ENCODE measurements at regions not wholly inside any gene's neighbourhood (a gene's known extent, or its start where the extent isn't known, plus 50 kb on each side); places are given as distances from the start of the nearest gene placed in this dataset.
"Not testable (repeated sequence)": the region's sequence is repeated elsewhere in the genome, so short reads cannot be mapped to it uniquely, and the experiment has no call there.

DNA sequence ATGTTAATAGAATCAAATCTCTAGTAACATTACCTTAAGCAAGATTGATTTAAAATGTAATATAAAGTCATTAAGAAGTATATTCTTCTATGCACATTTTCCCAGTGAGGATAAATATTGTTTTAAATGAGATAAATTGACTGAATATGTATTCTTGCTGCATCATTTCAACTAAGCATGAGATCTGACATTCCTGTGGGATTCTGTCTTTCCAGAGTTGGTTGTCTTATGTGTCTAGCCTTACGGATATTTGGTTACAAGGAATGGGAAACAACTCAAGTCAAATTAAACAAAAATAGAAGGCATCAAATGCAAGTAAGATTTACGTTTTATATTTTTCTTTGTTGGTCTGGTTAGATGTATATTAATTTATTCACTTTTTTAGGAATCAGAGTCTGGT lies 287.5 kb downstream of the PTGER3 start:
- DNase-seq = no peak

DNA sequence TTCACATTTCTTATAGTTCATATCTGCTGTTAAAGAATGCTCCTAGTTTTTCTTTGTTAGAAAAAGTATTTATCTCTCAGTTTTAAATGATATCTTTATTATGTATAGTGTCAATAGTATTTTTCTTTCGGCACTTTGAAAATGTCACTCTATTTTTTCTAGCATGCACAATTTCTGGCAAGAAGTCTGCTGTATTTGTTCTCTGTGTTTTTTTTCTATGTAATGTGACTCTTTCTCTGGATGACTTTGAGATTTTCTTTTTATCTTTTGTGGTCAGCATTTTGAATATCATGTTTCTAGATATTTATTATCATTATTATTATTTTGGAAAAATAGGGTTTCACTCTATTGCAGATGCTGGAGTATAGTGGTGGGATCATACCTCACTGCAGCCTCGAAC lies 285.2 kb downstream of the PTGER3 start:
- DNase-seq = no peak

DNA sequence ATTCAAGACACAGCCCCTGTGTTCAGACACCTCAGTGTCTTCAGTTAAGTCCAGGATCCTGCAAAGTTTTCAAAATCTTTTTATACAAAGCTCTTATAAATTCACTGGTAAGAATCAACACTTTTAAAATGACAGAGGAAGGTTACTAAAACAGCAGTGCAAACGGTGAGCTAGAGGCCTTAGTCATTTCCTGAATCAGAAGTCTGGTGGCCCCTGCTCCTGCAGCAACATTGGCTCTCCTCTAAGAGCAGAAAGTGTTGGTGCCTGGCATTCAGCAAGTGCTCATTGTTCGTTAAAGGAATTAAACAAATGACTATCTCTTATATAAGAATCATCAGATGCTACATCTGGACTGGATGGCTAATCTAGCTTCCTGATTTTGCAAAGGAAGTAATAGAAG lies 282.9 kb downstream of the PTGER3 start:
- DNase-seq = no peak

DNA sequence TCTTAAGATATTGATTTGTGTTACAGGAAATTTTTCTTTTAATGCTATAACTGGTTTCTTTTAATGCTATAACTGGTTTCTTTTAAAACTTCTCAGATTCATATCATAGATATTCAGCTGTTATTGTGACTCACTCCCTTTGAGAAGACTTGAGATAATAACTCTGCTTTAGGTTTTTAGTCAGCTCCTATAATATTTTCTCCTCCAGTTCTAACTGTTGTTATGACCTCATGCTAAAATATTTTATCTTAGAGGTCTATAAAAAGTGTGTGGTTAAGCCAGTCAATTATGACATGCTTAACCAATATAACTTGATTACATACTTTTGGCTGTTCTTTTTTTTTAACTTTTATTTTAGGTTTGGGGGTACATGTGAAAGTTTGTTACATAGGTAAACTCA lies 280.2 kb downstream of the PTGER3 start:
- DNase-seq = no peak

DNA sequence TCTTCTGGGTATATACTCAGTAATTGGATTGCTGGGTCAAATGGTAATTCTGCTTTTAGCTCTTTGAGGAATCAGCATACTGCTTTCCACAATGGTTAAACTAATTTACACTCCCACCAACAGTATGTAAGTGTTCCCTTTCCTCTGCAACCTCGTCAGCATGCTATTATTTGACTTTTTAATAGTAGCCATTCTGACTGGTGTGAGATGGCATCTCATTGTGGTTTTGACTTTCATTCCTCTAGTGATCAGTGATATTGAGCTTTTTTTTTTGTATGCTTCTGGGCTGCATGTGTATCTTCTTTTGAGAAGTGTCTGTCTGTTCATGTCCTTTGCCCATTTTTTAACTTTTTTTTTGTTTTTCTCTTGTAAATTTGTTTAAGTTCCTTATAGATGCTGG lies 279.4 kb downstream of the PTGER3 start:
- no peak for DNase-seq

DNA sequence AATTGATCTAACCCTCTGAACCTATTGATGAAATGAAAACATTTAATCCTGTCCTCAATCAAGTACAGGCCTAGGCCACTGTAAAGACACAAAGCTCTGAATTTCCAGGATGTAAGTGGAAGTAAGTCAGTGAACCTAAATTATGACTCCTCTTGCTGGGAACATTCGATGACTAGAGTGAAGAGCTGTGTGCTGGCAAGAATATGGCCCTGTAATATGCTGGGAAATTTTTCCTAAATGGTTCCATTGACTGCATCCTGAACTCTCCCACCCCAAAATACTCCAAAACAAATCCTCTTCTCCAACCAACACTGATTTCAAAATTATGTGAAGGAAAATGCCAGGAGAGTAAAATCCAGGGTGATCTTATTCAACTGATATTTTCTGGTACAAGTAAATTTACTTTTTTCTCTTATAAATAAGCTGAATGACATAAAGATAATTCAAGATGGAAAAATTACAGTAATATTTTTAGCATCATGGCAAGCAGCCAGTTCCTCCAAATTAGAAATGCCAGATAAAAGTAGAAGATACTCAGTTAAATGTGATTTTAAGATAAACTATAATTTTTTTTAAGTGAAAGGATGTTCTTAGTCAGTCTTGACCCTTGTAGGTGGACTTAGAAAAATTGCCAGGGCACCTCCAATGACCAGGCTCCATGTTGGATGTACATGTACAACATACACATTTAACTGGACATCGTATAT lies 269.4 kb downstream of the PTGER3 start:
- no peak for DNase-seq

DNA sequence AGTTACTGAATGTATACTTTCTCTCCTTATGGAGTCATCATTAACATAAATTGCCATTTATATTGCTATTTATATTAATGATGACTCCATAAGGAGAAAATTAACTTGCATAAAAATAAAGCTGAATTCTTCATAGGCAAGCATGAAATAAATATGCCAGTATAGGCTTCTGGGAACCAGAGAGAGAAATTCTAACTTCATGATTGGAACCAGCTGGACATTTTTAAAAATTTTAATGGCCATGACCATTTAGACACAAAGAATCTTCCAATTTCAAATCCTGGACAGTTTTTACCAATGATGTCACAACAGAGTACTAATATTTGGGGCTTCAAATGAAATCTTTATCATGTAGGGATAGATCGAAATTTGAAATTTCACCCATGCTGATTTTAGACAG lies 268.7 kb downstream of the PTGER3 start:
- no peak for DNase-seq

DNA sequence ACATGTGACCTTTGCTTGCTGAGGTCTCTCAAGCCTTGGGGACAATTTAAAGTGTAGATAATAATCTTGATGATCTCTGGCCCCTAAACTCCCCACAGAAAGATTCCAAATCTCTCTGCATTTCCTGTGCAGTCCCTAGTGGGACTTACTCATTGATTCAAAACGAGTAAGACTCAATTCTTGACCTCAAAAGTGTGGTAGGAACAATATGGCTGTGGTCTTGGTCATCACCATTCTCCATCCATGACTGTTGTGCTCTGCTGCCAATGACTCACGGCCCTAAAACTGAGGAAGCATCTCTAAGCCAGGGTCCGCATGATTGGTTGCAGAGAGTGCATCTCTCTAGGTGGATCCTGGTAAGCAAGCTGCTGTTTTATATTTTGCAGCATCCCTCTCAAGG lies 268.0 kb downstream of the PTGER3 start:
- DNase-seq = no peak

DNA sequence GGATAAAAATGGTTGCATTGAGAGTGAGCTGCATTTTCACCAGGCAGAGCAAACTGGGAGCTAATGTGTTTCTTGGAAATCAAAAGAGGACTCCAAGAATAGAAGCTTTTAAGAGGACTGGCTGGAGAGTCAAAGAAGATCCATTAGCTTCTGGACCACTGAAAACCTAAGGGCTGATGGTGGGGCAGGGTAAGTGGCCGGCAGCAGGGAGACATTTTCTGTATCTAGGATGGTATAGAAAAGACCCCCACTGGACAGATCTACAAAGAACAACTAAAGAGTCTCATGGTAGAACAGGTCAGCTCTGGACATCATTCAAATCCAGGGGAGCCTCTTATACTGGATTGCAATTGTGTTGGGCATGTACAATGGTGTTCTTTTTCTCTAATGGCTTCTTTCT lies 262.3 kb downstream of the PTGER3 start:
- DNase-seq = no peak

DNA sequence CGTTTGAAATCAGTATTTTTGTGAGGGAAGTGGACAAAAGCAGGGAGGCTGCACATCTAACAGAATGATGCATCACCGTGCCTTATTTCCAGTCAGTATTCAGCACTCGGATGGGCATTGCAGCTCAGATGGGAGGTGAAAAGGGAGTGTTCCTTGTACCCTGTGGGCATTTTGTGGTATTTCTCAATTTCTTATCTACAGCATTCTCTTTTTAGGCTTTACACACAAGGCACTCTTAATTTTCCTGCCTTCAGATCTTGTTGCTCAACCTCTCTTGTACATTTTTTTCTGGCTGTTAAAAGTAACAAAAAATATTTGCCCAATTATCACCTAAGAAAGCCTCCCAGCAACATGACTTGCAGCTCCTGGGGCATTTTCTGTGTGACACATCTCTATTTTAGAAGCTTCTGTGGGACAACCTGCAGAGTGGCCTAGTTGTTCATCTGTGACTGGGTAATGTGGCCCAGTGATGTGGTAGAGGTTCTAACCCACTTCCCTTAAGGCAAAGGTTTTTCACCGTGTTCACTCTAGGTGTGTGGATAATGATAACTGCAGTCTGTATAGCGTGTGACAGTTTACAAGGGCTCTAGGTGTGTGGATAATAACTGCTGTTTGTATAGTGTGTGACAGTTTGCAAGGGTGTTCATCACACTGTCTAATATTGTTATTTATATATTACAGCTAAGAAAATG lies 257.2 kb downstream of the PTGER3 start:
- no peak for DNase-seq

DNA sequence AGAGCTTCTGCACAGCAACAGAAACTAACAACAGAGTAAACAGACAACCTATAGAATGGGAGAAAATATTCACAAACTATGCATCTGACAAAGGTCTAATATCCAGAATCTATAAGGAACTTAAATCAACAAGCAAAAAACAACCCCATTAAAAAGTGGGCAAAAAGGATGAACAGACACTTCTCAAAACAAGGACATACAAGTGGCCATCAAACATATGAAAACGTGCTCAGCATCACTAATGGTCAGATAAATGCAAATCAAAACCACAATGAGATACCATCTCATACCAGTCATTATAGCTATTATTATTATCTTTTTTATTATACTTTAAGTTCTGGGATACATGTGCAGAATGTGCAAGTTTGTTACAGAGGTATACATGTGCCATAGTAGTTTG lies 252.6 kb downstream of the PTGER3 start:
- not testable (repeated sequence) for DNase-seq

DNA sequence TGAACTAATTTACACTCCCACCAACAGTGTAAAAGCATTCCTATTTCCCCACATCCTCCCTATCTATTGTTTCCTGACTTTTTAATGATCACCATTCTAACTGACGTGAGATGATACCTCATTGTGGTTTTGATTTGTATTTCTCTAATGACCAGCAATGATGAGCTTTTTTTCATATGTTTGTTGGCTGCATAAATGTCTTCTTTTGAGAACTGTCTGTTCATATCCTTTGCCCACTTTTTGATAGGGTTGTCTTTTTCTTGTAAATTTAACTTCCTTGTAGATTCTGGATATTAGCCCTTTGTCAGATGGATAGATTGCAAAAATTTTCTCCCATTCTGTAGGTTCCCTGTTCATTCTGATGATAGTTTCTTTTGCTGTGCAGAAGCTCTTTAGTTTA lies 251.3 kb downstream of the PTGER3 start:
- not testable (repeated sequence) for DNase-seq

DNA sequence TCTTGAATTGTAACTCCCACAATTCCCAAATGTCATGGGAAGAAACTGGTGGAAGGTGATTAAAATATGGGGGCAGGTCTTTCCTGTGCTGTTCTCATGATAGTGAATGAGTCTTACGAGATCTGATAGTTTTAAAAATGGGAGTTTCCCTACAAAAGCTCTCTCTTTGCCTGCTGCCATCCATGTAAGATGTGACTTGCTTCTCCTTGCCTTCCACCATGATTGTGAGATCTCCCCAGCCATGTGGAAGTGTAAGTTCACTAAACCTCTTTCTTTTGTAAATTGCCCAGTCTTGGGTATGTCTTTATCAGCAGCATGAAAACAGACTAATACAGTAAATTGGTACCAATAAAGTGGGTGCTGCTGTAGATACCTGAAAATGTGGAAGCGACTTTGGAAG lies 245.0 kb downstream of the PTGER3 start:
- DNase-seq = not testable (repeated sequence)

DNA sequence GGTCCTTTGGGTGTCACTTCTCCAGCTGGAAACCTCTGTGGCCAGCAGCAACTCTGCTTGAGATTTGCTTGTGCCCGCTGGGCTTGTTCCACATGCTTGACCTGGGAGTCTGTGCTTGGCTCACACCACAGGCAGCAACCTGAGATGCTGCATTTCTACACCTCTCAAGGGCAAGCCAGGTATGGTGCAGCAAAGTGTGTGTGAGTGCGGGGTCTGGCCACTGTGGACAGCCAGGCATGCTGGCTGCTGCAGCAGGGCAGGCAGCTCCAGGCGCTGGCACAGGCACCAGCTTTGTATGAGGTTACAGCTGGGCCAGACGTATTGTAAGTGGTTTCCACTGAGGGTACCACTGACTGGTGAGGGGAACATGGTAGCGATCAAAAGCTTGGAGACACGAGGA lies 242.0 kb downstream of the PTGER3 start:
- DNase-seq = no peak

DNA sequence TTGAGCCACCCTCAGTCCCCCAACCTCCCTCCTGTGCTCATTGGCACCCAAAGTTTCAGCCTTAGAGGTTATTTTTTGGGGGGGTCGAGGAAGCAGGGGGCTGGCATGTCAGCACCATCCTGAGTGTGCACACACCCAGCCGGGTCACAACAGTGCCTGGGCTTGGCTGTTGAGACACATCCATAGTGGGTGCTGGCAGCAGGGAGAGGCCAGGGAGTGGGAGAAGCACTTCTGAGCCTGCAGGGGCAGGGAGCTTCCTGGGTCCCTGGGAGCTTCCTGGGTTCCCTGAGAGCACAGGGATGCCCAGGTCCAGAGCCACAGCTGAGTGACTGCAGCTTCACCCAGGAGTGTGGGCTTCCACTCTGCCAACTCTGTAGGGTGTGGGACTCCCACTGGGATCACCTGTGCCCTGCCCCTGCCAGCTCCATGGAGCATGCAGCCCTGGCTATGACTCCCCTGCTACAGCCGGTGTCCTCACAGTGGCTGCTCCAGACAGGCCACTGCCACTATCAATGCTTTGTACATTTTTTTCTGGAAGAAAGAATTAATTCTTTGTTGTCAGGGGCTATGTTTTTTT lies 240.4 kb downstream of the PTGER3 start:
- DNase-seq = peak; percentile 66

DNA sequence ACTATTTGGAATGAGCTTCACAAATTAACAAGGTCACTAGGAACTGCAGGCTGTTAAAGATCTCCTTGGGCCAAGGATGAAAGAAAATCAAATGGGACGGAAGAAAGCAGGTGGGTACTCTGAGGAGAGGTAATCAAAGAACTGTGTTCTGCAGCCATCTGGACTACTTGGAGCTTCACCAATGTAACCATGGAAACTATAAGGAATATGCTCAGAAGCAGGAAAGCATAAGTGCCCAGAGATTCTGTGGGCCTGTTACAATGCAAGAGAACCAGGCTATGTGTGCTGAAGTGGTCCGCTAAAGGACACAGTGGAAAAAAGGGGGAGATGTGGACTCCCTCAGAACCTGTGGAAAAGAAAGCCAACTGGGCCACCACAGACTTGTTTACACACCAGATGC lies 238.5 kb downstream of the PTGER3 start:
- DNase-seq = peak; percentile 84

DNA sequence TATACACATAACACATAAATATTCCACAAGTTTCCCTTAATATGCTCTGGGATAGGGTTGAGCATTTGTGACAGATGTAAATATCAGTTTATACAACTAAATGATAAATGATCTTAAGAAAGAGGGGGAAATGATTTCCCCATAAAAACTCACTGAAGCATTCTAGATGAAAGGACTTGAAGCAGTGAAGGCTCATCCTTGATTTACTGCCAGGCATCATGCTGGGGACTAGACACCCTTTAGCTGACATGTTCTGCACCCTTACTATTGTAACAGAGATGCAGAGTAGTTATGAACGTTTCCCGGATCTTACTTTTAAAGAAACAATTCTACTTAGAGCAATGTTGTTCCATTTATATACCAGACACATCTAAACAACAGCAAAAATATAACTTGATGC lies 235.8 kb downstream of the PTGER3 start:
- peak; percentile 29 for DNase-seq

DNA sequence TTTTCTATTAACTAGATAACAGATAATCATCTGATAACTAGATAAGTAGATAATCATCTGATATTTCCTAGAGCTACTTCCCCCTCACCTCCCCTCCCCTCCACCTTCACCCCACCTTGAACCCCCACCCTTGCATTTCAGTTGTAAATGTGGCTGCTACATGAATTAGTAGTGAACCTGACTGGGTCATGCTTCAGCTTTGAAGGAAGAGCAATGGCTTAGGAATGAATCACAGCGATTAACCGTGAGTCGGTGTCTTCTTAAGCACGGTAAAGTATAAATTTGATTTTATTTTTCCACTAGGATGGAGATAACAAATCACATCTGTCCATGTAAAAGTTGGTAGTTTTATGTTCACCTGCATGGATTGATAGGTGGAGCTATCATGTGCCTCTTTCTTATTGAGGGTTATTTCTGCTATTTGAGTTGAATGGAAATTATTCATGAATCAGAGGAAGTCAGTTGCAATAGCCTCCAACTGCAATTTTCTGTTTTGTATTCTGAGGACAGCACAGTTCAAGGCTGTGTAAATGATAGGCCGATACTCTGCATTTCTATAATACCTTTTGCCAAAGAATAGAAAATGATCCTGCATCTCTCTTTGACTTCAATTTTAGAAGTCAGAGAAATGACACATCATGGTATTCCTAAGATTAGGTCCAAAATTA lies 235.0 kb downstream of the PTGER3 start:
- no peak for DNase-seq

DNA sequence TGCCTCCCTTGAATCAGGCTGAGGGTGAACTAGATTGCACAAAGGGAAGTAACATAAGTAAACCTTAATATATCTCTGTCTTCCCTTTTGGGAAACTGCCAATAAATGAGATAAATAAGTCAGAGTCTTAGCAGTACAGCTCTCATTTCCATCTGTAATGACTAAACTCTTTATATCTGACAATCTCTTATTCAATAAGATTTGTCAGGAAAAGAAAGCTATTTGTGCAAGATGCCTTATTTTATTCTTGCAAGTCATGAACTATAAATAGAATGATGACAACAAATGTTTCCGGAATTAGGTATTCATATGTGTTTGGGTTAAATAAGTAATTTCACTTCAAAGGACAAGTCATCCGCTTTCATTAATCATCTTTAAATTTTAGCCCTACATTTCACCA lies 229.2 kb downstream of the PTGER3 start:
- DNase-seq = peak; percentile 12

DNA sequence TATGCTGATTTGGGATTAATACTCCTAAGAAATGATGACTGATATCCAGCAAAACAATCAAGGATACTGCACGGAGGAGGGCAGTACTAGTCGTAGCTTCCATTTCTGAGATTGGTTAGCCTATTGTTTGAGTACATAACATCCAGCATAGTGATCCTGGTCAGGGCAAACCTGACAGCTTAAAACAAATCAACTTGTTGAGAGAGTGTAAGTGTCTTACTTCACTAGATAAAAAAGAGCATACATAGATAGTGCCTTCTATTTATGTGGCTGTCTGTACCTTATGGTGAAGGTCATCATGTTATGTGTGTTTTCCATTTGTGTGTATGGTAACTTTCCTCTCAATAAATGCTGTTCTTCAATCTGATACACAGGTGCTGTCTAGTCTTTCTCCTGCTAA lies 228.4 kb downstream of the PTGER3 start:
- no peak for DNase-seq

DNA sequence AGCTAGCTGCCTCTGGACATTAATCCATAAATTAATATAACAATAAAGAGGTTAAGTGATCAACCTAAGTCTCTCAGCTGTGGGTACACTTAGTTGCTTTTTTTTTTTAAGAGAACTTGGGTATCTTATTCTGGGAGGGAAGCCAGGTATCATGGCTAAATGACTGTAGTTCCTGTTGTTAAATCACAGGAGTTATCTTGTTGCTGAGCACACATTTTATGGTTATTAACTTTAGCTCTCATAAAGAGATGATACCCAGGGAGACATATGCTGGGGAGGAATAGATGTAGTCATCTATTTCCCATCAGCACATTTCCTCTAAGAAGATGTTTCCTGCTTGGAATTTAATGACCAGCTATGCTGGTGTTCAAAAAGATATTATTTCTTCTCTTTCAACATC lies 227.8 kb downstream of the PTGER3 start:
- DNase-seq = peak; percentile 49

DNA sequence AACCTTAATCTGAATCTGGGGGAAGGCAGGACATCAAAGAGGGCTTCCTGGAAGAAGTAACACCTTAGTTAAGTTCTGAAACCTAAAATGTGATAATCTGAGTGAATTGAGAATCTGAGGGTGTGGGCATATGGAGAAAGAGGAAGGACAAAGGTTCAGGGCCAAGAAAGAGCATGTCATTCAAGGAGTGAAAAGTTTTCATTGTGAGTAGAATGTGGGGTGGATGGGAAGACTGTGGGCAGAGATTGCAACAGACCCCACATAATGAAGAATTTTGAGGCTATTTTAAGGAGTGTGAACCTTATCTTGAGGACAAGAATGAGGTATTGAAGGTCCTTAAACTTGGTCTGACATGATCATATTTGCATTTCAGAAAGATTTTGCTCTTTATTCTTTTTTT lies 227.2 kb downstream of the PTGER3 start:
- DNase-seq = no peak

DNA sequence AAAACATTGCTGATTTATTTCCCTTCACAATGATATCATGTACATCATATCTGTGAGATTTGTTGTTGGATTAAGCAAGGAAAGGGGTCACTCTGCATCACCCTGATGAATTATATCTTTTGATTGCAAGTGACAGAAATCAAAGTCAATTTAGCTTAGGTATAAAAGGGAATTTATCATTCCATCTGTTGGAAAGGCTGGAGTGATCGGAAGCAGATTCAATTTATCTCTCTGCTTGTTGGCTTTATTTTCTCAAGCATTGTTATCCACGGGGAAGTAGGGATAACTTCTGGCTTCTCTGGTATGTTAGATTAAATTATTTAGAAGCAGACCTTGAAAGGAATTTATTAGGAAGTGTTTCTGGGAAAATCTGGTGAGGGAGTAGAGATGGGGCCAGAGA lies 226.6 kb downstream of the PTGER3 start:
- no peak for DNase-seq

DNA sequence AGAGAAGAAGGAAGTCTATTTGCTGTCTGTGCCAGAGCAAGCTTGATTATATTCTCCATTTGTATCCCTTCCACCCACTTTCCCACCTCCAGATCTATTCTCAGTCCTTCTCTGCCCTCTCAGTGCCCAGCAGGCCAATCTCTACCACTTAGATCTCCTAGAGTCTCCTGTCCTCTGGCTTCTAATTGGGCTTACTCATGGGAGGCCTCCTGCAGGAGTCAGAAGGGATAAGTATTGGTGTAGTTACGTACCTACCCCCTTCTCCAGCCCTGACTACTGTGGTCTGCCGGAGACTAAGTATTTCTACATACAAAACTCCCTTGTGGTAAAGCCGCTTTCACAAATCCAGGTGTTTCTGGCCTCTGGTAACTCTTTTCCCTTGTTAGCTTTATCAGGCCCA lies 221.2 kb downstream of the PTGER3 start:
- no peak for DNase-seq
